Psoas muscle (tissue), 7 donors: ENCODE measurements at regions not wholly inside any gene's neighbourhood (a gene's known extent, or its start where the extent isn't known, plus 50 kb on each side); places are given as distances from the start of the nearest gene placed in this dataset.

Source experiments
- ATAC-seq, 4 donors: fragments of 200-7000 bp; cut with Tn5 transposase; one replicate each; pipeline ENCODE4 v1.9.1; 2020; ENCODE audit warnings: moderate library complexity in 3 of 4, mild to moderate bottlenecking in 2 of 4
- DNase-seq, 2 donors: peaks; one replicate each; pipeline ENCODE4 v3.0.0-alpha.2; 2020
- H3K27ac ChIP-seq: fragments of 200-600 bp; one replicate; pipeline ENCODE4 v1.8.0; 2022
- H3K27me3 ChIP-seq, 3 donors: fragments of 200-600 bp in 1 of 3; one replicate each; pipeline versions ENCODE4 v1.6.1 to v1.8.0; 2013 to 2022; ENCODE audit warnings: low read length in 2 of 3, mild to moderate bottlenecking in 2 of 3, moderate library complexity in 1 of 3; ENCODE audit not compliant: insufficient read depth in 3 of 3
- H3K36me3 ChIP-seq, 2 donors: fragments of 200-600 bp in 1 of 2; one replicate each; pipeline versions ENCODE4 v1.6.1 to v1.8.0; 2013 to 2022; ENCODE audit warnings: low read depth in 1 of 2, mild to moderate bottlenecking in 1 of 2, moderate library complexity in 1 of 2; ENCODE audit not compliant: insufficient read depth in 1 of 2
- H3K4me1 ChIP-seq: fragments of 200-600 bp; one replicate; pipeline ENCODE4 v1.8.0; 2022
- H3K4me3 ChIP-seq: fragments of 200-600 bp; one replicate; pipeline ENCODE4 v1.8.0; 2022; ENCODE audit warnings: mild to moderate bottlenecking
- H3K9me3 ChIP-seq: fragments of 200-600 bp; one replicate; pipeline ENCODE4 v1.8.0; 2022
- CTCF ChIP-seq: fragments of 200-600 bp; IDR thresholded peaks from one replicate; pipeline ENCODE4 v1.8.0; 2022; ENCODE audit warnings: antibody characterized with exemption
- WGBS, 3 donors: extraction: QIAGEN DNeasy Blood & Tissue Kit; methylation state at CpG; one replicate each; pipeline versions ENCODE4 v1.1.6 to v1.1.7; 2013; 5-methylcytosine and 5-hydroxymethylcytosine counted together
- intact Hi-C, 2 donors: fragments of 100-400 bp; cut with DNase I; formaldehyde crosslinking; loops; one replicate each; pipeline versions ENCODE4 v1.11.0 to v1.14.2; 2022
- donor health status: healthy with polysubstance abuse.
- donor health status: DM: no; HTN: no; CAD: no; lungs with moderate emphysema.
- donor health status: Bipolar disorder and iron deficiency.
- donor health status: healthy.
- donor health status: DM: yes; HTN: yes; CAD: no.
- donor health status: DM: no; HTN: no; CAD: no.
- donor health status: DM: yes; HTN: yes; CAD: no.

GRCh38 chr1:172751683-172752082 lies 92.8 kb downstream of the FASLG start:
- H3K4me1 ChIP-seq = no peaks in the 10 kb centered on the region
- no peaks in the 10 kb centered on the region for H3K36me3 ChIP-seq
- peak in 1 of 4 donors; percentile 56 for ATAC-seq
- H3K4me3 ChIP-seq = no peak overlapping the region
- H3K9me3 ChIP-seq = no peaks in the 10 kb centered on the region
- peaks cover 0 to 8% (median 0%) of the 10 kb centered on the region in 3 donors for H3K27me3 ChIP-seq
- DNase-seq = no peak
- no peak overlapping the region for H3K27ac ChIP-seq
- intact Hi-C loops = no loop called here
- 87 to 90% (median 89%) methylated on average over 1 of the region's 1 CpG for WGBS, 3 donors
- TF ChIP-seq CTCF = no peak

- intact Hi-C loops = no loop called here
- Histone ChIP-seq H3K4me1 (no peaks in the 10 kb centered on the region), H3K27me3 (peaks cover 0 to 9% (median 0%) of the 10 kb centered on the region in 3 donors), H3K36me3 (no peaks in the 10 kb centered on the region), H3K9me3 (no peaks in the 10 kb centered on the region), H3K4me3 (no peak overlapping the region), H3K27ac (no peak overlapping the region)
- 46 to 54% (median 53%) methylated on average over 2 of the region's 2 CpGs for WGBS, 3 donors
- ATAC-seq (no peak), DNase-seq (no peak)
- no peak for TF ChIP-seq CTCF
These were observed 95.1 kb downstream of the FASLG start for GRCh38 chr1:172753964-172754363.

- H3K27ac ChIP-seq = no peak overlapping the region
- ATAC-seq (no peak), DNase-seq (no peak)
- WGBS, 3 donors = 70 to 90% (median 75%) methylated on average over 1 of the region's 1 CpG
- H3K4me1 ChIP-seq = no peaks in the 10 kb centered on the region
- peaks cover 0 to 14% (median 0%) of the 10 kb centered on the region in 3 donors for H3K27me3 ChIP-seq
- no peak for TF ChIP-seq CTCF
- H3K9me3 ChIP-seq = no peaks in the 10 kb centered on the region
- intact Hi-C loops = no loop called here
- no peaks in the 10 kb centered on the region for H3K36me3 ChIP-seq
- H3K4me3 ChIP-seq = no peak overlapping the region
These were observed 95.7 kb downstream of the FASLG start for GRCh38 chr1:172754609-172755008.

GRCh38 chr1:172755099-172755498 lies 96.2 kb downstream of the FASLG start:
- Histone ChIP-seq H3K9me3 (no peaks in the 10 kb centered on the region), H3K36me3 (no peaks in the 10 kb centered on the region), H3K4me3 (no peak overlapping the region), H3K27me3 (peaks cover 0 to 15% (median 0%) of the 10 kb centered on the region in 3 donors), H3K27ac (no peak overlapping the region), H3K4me1 (no peaks in the 10 kb centered on the region)
- 80 to 90% (median 90%) methylated on average over 7 of the region's 7 CpGs for WGBS, 3 donors
- DNase-seq (no peak), ATAC-seq (no peak)
- intact Hi-C loops = no loop called here
- TF ChIP-seq CTCF = no peak

- WGBS, 3 donors = 64 to 69% (median 66%) methylated on average over 4 of the region's 4 CpGs
- no peak for DNase-seq
- H3K27ac ChIP-seq = no peak overlapping the region
- intact Hi-C loops = no loop called here
- no peak for TF ChIP-seq CTCF
- H3K9me3 ChIP-seq = no peaks in the 10 kb centered on the region
- H3K27me3 ChIP-seq = peaks cover 0 to 15% (median 0%) of the 10 kb centered on the region in 3 donors
- ATAC-seq = no peak
- H3K4me3 ChIP-seq = no peak overlapping the region
- no peaks in the 10 kb centered on the region for H3K36me3 ChIP-seq
- no peaks in the 10 kb centered on the region for H3K4me1 ChIP-seq
These were observed 97.1 kb downstream of the FASLG start for GRCh38 chr1:172756024-172756423.
